ENCODE measurements at regions not wholly inside any gene's neighbourhood (a gene's known extent, or its start where the extent isn't known, plus 50 kb on each side); places are given as distances from the start of the nearest gene placed in this dataset.

DNA sequence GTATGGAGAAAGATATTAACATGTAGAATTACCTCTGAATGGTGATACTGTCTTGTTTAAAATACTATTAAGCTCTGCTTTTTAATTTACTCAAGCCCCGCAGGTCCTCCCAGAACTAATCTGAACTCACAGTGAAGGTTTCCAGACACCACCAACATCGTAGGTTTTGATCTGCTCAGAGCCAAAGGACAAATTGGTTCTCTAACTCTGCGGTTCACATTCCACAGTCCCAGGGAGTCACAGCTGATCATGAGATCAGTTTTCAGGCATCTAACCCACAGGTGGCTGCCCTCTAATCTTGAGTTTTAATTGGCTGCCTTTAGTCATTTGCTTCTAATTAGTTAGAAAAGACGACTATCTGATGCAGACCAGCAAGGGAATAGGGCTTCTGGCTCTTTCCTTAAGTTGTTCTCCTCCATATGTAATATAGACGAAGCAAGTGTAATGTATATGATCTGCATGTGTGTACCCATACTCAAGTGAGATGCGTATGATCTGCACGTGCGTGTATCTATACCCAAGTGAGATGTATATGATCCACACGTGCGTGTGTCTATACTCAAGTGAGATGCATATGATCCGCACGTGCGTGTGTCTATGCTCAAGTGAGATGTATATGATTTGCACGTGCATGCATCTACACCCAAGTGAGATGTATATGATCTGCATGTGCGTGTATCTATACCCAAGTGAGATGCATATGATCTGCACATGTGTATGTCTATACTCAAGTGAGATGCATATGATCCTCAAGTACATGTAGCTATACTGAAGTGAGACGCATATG lies 331.5 kb upstream of the NPVF start:
- no peaks in the 10 kb centered on the region for H3K36me3 ChIP-seq (ENCODE audit: control insufficient read depth, insufficient read depth, low read length)
- no peak overlapping the region for H2AFZ ChIP-seq (ENCODE audit: low read length)
- DNase-seq (ENCODE audit: low read depth in 2 of 2) = no peak
- H3K27ac ChIP-seq (ENCODE audit: insufficient read depth, low read length) = no peak overlapping the region
- H3K9me3 ChIP-seq (ENCODE audit: control insufficient read depth, insufficient read depth, low read depth, low read length) = no peaks in the 10 kb centered on the region
- H3K4me2 ChIP-seq (ENCODE audit: extremely low read depth, insufficient read depth, low read length) = no peak overlapping the region
- TF ChIP-seq, protein P1, sequence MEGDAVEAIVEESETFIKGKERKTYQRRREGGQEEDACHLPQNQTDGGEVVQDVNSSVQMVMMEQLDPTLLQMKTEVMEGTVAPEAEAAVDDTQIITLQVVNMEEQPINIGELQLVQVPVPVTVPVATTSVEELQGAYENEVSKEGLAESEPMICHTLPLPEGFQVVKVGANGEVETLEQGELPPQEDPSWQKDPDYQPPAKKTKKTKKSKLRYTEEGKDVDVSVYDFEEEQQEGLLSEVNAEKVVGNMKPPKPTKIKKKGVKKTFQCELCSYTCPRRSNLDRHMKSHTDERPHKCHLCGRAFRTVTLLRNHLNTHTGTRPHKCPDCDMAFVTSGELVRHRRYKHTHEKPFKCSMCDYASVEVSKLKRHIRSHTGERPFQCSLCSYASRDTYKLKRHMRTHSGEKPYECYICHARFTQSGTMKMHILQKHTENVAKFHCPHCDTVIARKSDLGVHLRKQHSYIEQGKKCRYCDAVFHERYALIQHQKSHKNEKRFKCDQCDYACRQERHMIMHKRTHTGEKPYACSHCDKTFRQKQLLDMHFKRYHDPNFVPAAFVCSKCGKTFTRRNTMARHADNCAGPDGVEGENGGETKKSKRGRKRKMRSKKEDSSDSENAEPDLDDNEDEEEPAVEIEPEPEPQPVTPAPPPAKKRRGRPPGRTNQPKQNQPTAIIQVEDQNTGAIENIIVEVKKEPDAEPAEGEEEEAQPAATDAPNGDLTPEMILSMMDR (conservative IDR thresholded peaks at IDR 0.05 in 1 of 2, IDR thresholded peaks at IDR 0.05 in 1 of 2; ENCODE audit: low read depth in 1 of 2, low read length in 2 of 2) = no peak
- TF ChIP-seq EZH2 (IDR thresholded peaks at IDR 0.05; ENCODE audit: low read length, missing control alignments) = no peak
- no peaks in the 10 kb centered on the region for H3K79me2 ChIP-seq (ENCODE audit: control insufficient read depth, insufficient read depth, low read length)
- no peaks in the 10 kb centered on the region for H3K4me1 ChIP-seq (ENCODE audit: control insufficient read depth, extremely low read depth, insufficient read depth, low read length)
- H3K27me3 ChIP-seq (ENCODE audit: control insufficient read depth, insufficient read depth, low read length) = no peaks in the 10 kb centered on the region
- no peaks in the 10 kb centered on the region for H4K20me1 ChIP-seq (ENCODE audit: control insufficient read depth, extremely low read depth, insufficient read depth, low read length)
- no peak overlapping the region for H3K9ac ChIP-seq (ENCODE audit: insufficient read depth, low read length)
- no peak overlapping the region for H3K4me3 ChIP-seq (replicated peaks in 1 of 4; ENCODE audit: control extremely low read depth in 1 of 4, insufficient read depth in 1 of 4, low read depth in 3 of 4, low read length in 4 of 4)

DNA sequence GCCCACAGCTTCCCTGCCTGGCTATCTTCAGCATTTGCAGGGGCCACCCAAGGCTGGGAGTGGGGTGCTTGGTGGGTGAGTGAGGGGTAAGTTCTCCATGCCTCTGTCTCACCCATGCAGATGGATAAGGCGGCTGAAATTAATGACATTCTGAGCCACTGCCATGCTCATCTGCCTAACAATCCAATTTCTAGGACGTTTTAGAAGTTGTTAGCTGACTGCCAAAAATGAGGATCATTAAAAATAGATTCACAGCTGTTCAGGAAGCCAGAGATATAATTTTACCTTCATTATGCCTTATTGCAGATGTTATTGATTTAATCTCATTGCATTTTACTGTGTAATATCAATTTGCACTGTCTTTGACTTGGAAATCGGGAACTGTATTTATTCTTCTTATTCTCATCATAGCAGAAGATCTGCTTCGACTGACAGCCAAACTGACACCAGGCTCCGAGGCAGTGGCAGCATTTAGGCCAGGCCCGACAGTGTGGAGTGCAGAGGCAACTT lies 334.4 kb upstream of the NPVF start:
- Histone ChIP-seq H3K36me3 (ENCODE audit: control insufficient read depth, insufficient read depth, low read length) (no peaks in the 10 kb centered on the region), H3K4me3 (replicated peaks in 1 of 4; ENCODE audit: control extremely low read depth in 1 of 4, insufficient read depth in 1 of 4, low read depth in 3 of 4, low read length in 4 of 4) (no peak overlapping the region), H3K27ac (ENCODE audit: insufficient read depth, low read length) (no peak overlapping the region), H3K4me1 (ENCODE audit: control insufficient read depth, extremely low read depth, insufficient read depth, low read length) (no peaks in the 10 kb centered on the region), H3K4me2 (ENCODE audit: extremely low read depth, insufficient read depth, low read length) (no peak overlapping the region), H3K27me3 (ENCODE audit: control insufficient read depth, insufficient read depth, low read length) (no peaks in the 10 kb centered on the region), H4K20me1 (ENCODE audit: control insufficient read depth, extremely low read depth, insufficient read depth, low read length) (no peaks in the 10 kb centered on the region), H3K9me3 (ENCODE audit: control insufficient read depth, insufficient read depth, low read depth, low read length) (no peaks in the 10 kb centered on the region), H3K9ac (ENCODE audit: insufficient read depth, low read length) (no peak overlapping the region), H2AFZ (ENCODE audit: low read length) (no peak overlapping the region), H3K79me2 (ENCODE audit: control insufficient read depth, insufficient read depth, low read length) (no peaks in the 10 kb centered on the region)
- no peak for TF ChIP-seq EZH2 (IDR thresholded peaks at IDR 0.05; ENCODE audit: low read length, missing control alignments)
- TF ChIP-seq, protein P1 (conservative IDR thresholded peaks at IDR 0.05 in 1 of 2, IDR thresholded peaks at IDR 0.05 in 1 of 2; ENCODE audit: low read depth in 1 of 2, low read length in 2 of 2) = no peak
- no peak for DNase-seq (ENCODE audit: low read depth in 2 of 2)

DNA sequence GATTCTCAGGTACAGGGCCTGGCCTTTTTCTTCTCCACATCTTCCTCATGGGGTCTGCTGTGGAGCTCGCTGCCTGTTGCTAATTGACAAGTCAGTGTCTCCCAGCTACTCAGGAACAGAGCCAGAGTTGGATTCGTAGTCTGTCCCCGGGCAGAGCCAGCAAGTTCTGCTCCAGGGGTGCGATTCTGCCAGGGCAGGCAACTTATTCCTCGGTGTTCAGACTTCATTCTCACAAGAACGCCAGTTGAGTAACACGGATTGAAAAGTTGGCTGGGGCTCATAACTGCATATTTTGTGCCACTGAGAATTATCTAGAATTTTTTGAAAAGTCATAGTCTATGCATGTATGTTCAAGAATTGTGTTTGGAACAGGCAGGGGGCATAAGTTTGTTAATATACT lies 336.7 kb upstream of the NPVF start:
- TF ChIP-seq, protein P1 (conservative IDR thresholded peaks at IDR 0.05 in 1 of 2, IDR thresholded peaks at IDR 0.05 in 1 of 2; ENCODE audit: low read depth in 1 of 2, low read length in 2 of 2) = no peak
- TF ChIP-seq EZH2 (IDR thresholded peaks at IDR 0.05; ENCODE audit: low read length, missing control alignments) = no peak
- no peaks in the 10 kb centered on the region for H3K27me3 ChIP-seq (ENCODE audit: control insufficient read depth, insufficient read depth, low read length)
- no peaks in the 10 kb centered on the region for H3K9me3 ChIP-seq (ENCODE audit: control insufficient read depth, insufficient read depth, low read depth, low read length)
- no peak overlapping the region for H2AFZ ChIP-seq (ENCODE audit: low read length)
- H3K4me2 ChIP-seq (ENCODE audit: extremely low read depth, insufficient read depth, low read length) = no peak overlapping the region
- DNase-seq (ENCODE audit: low read depth in 2 of 2) = no peak
- no peaks in the 10 kb centered on the region for H3K4me1 ChIP-seq (ENCODE audit: control insufficient read depth, extremely low read depth, insufficient read depth, low read length)
- H3K36me3 ChIP-seq (ENCODE audit: control insufficient read depth, insufficient read depth, low read length) = no peaks in the 10 kb centered on the region
- no peak overlapping the region for H3K27ac ChIP-seq (ENCODE audit: insufficient read depth, low read length)
- no peaks in the 10 kb centered on the region for H4K20me1 ChIP-seq (ENCODE audit: control insufficient read depth, extremely low read depth, insufficient read depth, low read length)
- no peak overlapping the region for H3K4me3 ChIP-seq (replicated peaks in 1 of 4; ENCODE audit: control extremely low read depth in 1 of 4, insufficient read depth in 1 of 4, low read depth in 3 of 4, low read length in 4 of 4)
- H3K79me2 ChIP-seq (ENCODE audit: control insufficient read depth, insufficient read depth, low read length) = no peaks in the 10 kb centered on the region
- H3K9ac ChIP-seq (ENCODE audit: insufficient read depth, low read length) = no peak overlapping the region
